ENCODE measurements at regions not wholly inside any gene's neighbourhood (a gene's known extent, or its start where the extent isn't known, plus 50 kb on each side); places are given as distances from the start of the nearest gene placed in this dataset.

GRCh38 chr6:95768539-95768938 lies 191.2 kb downstream of the MANEA start:
- TF ChIP-seq CTCF (conservative IDR thresholded peaks at IDR 0.05; ENCODE audit: low read depth, low read length), result no peak
- no peak for DNase-seq (ENCODE audit: low read depth)
- H3K4me3 ChIP-seq (ENCODE audit: low read depth, low read length), result no peak overlapping the region

- no peak overlapping the region for H3K4me3 ChIP-seq (ENCODE audit: low read depth, low read length)
- no peak for DNase-seq (ENCODE audit: low read depth)
- TF ChIP-seq CTCF (conservative IDR thresholded peaks at IDR 0.05; ENCODE audit: low read depth, low read length), result no peak
Observed at GRCh38 chr6:95777338-95777737, 200.0 kb downstream of the MANEA start.

- no peak overlapping the region for H3K4me3 ChIP-seq (ENCODE audit: low read depth, low read length)
- no peak for DNase-seq (ENCODE audit: low read depth)
- TF ChIP-seq CTCF (conservative IDR thresholded peaks at IDR 0.05; ENCODE audit: low read depth, low read length), result no peak
Observed at GRCh38 chr6:95780037-95780436, 202.7 kb downstream of the MANEA start.

GRCh38 chr6:95784019-95784418 lies 206.7 kb downstream of the MANEA start:
- no peak for DNase-seq (ENCODE audit: low read depth)
- TF ChIP-seq CTCF (conservative IDR thresholded peaks at IDR 0.05; ENCODE audit: low read depth, low read length), result no peak
- no peak overlapping the region for H3K4me3 ChIP-seq (ENCODE audit: low read depth, low read length)

- no peak for DNase-seq (ENCODE audit: low read depth)
- no peak overlapping the region for H3K4me3 ChIP-seq (ENCODE audit: low read depth, low read length)
- TF ChIP-seq CTCF (conservative IDR thresholded peaks at IDR 0.05; ENCODE audit: low read depth, low read length), result no peak
Observed at GRCh38 chr6:95784869-95785268, 207.5 kb downstream of the MANEA start.

GRCh38 chr6:95785785-95786184 lies 208.4 kb downstream of the MANEA start:
- no peak for DNase-seq (ENCODE audit: low read depth)
- TF ChIP-seq CTCF (conservative IDR thresholded peaks at IDR 0.05; ENCODE audit: low read depth, low read length), result no peak
- H3K4me3 ChIP-seq (ENCODE audit: low read depth, low read length), result no peak overlapping the region

- no peak overlapping the region for H3K4me3 ChIP-seq (ENCODE audit: low read depth, low read length)
- no peak for DNase-seq (ENCODE audit: low read depth)
- TF ChIP-seq CTCF (conservative IDR thresholded peaks at IDR 0.05; ENCODE audit: low read depth, low read length), result no peak
Observed at GRCh38 chr6:95786802-95787201, 209.5 kb downstream of the MANEA start.
